ENCODE measurements at regions not wholly inside any gene's neighbourhood (a gene's known extent, or its start where the extent isn't known, plus 50 kb on each side); places are given as distances from the start of the nearest gene placed in this dataset.

GRCh38 chr10:37704566-37704965 lies 152.8 kb downstream of the ZNF248 start:
- TF ChIP-seq CTCF (IDR thresholded peaks at IDR 0.05) (no peak), POLR2A (IDR thresholded peaks at IDR 0.05) (no peak)
